HG03175 (cell line): ENCODE measurements at regions not wholly inside any gene's neighbourhood (a gene's known extent, or its start where the extent isn't known, plus 50 kb on each side); places are given as distances from the start of the nearest gene placed in this dataset.

Source experiments
- ATAC-seq: cut with Tn5 transposase; IDR thresholded peaks from one replicate; pipeline ENCODE4 v1.9.1; 2021; ENCODE audit warnings: mild to moderate bottlenecking, moderate library complexity; ENCODE audit not compliant: unreplicated experiment

DNA sequence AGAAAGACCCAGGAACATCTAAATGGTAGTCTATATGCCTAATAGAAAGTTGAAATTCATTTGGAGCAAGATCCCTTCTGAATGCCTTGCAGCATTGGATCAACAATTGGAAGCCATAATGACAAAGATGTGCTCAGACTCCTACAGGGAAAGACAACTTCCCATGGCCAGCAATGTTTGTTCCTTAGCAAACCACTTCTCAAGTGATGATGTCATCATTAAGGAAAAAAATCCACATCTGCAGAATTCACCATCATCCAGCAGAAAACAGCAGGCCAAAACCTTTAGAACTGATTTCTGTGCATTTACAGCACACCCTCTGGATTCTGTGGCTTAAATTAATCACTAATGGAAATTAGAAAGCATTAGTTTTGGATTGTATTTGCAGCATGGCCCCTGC lies 82.4 kb upstream of the ZIC3 start:
- ATAC-seq: no peak

DNA sequence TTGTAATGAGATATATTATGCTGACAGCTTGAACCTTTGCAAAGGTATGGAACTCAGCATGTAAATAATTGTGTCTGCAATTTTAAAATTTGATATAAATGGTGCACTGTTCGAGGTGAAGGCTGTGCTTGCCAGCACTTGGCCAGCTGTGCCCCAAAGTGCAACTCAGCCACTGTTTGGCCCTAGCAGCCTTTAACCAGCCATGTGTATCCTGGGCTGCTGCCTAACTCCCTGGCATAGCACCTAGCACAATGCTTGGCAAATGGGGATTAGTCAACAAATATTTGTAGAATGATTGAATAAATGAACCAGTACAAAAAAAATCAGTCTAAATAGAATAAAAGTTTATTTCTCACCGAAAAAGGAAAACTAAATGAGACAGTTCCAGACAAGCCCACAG lies 83.8 kb upstream of the ZIC3 start:
- ATAC-seq: no peak

DNA sequence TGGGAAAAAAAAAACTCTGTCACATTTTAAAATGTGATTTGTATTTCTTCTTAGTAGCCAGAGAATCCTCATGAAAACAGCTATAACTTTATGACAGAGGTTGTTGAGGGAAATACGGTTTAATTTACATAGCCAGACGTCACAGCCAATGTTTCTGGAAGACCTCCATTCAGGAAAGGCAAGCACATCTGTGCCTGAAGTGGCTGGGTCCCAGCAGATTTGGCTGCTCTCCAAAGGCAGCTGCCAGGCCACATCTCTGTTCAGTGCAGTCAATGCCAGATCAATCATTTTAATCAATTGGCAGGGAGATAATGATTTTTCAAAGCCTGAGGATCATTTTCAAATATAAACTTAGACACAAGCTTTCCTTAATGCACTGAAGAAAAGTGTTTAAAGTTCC lies 86.5 kb upstream of the ZIC3 start:
- ATAC-seq: no peak

DNA sequence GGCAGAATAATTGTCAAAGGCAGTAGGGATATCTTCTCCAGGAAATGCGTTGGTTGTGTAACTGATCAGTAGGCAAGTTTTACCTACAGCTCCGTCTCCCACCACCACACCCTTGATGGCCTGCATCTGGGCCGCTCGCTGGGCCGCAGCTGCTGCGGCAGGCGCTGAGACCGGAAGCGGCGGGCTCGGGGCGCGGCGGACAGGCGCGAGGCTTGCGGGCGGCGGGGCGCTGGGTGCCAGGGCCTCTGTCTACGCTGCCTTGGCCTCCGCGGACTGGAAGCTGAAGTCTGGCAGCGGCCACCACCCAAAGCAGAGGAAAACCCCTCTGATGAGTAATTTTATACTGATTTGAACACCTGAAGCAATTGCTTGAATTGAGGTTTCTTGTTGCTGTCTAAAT lies 124.2 kb upstream of the ZIC3 start:
- ATAC-seq: no peak

DNA sequence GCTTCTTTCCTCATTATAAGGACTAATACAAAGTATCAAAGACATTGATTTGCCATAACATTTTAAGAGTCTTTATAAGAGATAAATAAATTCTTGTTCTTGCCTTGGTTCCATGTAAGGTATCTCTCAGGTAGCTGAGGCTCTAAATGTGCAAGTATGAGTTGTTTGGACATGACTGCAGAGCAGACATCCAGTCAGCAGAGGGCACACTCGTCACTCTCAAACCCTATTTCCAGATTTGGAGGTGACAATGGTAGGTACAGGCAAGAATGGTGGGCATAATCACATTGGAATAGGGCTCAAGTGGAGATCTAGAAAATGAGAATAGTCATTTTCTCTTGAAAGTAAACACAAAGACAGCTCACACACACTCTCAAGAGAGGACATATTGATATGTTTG lies 133.3 kb upstream of the ZIC3 start:
- no peak for ATAC-seq

DNA sequence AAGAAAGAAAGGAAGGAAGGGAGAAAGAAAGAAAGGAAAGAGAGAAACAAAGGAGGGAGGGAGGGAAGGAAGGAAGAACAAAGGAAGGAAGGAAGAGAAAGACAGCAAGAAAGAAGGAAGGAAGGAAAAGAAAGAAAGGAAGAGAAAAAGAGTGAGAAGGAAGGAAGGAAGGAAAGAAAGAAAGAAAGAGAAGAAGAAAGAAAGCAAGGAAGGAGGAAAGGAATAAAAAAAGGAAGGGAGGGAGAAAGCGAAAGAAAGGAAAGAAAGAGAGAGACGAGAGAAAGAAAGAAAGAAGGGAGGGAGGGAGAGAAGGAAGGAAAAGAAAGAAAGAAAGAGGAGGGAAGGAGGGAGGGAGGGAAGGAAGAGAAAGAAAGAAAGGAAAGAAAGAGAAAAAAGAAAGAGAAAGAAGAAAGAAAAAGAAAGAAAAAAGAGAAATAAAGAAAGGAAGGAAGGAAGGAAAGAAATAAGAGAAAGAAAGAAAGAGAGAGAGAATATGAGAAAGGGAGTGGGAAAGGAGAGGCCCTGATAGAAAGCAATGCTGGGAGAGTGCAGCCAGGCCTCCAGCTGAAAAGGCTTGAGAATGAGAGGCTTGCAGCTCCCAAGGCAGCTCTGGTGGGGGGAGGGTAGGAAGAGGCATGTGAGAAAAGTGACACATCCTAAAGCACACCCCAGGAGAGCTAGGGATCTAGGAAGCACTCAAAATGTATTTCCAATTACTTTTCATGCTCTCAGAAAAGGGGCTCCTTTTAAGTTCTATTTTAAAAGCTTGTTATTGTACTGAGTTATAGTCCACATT lies 134.0 kb upstream of the ZIC3 start:
- ATAC-seq: no peak

DNA sequence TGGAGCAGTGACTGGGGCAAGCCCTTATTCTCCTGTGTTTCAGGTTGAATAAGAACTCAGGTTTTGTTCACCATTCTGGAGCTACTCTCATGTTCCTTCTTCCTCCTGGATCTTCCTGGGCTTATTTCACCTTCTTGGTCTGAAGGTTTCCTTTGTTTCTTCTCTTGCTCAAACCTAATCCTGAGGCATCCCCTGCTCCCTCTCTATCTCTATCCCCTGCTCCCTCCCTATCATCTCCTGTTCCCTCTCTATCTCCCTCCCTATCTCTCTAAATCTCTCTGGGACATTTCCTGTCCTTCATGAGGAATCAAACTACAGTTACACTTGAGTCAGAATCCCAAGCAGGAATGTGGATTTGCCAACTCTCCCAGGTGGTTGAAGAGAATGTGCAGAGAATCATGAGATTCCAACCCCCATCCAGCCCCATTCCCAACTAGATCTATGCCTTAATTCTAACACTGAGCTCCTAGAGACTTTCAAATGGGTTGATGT lies 134.9 kb upstream of the ZIC3 start:
- no peak for ATAC-seq

DNA sequence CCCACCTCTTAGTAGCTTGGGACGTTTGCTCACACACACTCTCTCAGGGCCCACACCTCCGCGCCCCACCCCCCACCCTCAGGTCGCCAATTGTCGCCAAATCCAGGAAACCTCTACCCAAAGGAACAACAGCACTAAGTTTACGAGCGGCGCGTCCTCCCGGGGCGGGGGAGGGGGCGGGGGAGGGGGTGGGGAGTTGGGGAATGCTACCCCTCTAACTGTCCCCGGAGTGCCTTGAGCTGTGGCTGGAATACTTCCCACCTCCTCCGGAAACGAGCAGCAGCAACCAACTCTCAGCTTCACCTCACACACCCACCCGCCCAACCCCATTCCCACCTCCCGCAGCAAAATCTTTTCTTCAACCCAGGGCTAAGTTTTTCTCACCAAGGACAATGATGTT lies 135.6 kb upstream of the ZIC3 start:
- ATAC-seq: no peak

DNA sequence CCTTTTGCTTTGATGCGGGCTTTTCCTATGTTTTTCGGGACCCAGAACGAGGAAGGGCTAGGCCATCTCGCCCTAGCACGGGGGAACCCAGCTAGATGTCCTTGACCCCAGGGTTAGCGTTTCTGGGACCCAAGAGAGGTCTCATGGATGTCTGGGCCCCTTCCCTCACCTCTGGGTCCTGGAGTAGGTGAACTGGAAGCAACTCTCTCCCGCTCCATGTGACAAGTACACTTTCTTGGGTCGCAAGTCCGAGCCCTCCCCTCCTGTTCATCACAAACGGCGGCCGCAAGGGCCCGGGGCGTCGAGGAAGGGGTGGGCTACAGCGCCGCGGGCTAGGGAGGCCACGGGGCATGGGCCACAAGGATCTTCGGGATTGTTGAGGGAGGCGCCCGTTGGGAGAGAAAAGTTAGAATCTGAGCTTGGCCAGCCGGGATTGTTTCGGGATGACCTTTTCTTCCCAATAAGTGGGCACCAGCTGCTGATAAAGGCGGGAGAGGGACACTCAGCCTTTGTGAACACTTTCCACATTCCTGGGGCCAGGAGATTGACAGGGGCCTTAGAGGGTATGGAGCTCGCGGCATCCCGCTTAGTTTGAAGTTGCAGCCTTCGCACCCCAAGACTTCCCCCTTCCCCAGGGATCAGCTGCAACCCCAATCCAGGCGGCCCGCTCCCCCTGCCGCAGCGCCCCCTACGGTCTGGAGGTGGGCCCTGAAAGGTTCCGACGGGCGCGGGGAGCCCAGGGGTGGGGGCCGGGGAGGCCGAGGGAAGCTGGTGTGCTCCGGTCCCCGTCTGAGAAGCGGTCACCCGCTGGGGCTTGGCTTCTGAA lies 136.9 kb upstream of the ZIC3 start:
- ATAC-seq: no peak

DNA sequence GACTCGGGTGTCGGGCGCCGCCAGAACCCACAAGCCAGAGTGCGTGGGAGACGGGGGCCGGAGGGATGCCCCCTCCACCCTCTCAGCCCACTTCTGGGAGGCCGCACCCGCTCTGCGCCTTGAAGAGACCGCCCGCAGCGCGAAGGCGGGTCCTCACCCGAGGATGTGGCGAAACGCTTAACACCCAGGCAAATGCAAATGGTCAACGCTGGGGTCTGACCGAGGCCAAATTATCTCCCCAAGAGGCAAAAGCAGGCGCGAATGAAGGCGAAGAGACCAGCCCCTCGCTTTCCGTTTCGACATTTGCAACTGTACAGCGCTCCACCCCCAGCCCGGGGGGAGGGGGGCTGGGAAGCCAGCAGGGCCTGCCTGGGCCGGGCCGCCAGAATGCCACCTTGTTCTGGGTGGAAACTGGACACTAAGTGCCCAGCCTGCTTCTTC lies 137.7 kb upstream of the ZIC3 start:
- no peak for ATAC-seq

DNA sequence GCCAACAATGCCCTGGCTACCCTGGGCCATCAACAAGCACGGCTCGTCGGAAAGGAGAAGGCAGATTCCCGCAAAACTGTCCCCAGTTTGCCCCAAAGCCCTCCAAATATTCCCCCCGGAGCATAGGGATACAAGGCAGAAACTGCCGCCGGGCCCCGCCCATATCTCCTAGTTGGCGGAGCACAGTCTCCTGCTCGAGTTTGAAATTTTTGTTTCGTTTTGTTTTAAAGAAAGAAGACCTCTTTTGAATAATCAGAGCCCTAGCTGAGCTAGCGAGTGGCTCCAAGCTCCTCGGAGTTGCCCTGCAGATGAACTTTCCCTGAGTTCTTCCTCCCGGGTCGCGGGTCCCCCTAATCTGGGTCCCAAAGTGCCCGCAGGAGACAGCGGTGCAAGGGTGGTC lies 138.1 kb upstream of the ZIC3 start:
- ATAC-seq: no peak

DNA sequence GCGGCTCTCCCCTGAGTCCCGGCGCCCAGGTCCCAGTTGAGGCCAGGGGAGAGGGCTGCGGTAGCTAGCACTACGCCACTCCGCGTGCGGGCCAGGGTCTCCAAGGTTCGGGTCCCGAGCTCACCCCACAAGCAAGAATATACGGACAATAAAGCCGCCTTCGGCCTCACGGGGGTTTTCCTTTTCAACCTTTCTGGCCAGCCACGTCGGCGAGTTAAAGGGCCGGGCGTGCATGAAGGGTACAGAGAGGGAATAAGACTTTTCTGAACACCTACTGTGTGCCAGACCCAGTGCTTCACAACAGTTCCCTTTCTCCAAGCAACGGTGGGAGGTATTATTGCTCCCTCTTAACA lies 138.5 kb upstream of the ZIC3 start:
- ATAC-seq: no peak

DNA sequence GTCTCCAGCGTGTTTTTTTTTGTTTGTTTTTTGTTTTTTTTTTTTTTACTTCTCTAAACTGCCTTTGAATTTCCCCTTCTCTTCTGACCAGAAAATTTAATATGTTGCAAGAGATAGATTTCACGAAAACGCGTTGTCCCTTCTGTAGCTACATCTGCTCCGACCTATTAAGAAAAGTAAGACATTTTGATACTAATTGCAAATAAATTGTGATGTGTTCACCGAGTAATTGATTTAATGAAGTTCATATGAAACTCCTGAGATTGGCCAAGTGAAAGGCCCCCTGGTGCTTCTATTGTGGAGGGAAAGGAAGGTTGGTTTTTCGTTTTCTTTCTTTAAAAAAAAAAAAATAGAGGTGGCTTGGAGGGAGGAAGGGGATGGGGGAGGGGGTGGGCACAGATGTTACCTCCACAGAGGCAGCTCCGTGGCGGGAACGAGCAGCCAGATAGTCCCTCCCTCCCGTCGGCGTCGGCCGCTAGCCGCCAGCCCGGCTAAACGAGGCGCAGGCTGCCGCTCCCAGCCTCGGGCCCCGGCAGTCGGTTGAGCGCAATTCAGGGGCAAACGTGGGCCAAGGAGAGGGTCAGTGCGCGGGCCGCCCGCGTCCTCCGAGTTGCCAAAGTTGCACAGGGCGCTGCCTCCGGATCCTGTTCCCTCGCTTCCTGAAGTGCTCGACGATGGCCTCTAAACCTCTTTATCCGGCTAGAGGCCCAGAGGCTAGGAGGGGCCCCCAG lies 139.1 kb upstream of the ZIC3 start:
- ATAC-seq: no peak

DNA sequence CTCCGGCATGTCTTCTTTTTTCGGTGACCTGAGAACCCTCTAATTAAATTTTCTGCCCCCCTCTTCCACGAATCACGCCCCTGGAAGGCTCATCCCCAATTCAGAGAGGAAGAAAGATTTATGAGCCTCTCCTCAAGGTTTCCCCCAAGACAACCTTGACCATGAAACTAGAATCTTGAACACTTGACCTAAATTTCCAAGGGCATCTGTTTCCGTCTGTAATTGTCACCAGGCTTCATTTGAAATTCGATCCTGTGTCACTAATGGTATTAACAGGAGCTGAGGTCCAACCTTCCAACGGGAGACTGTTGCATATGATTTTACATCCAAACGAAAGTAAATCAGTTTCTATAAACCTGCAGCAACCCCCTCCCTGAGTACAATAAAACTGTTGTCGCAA lies 139.9 kb upstream of the ZIC3 start:
- ATAC-seq: no peak

DNA sequence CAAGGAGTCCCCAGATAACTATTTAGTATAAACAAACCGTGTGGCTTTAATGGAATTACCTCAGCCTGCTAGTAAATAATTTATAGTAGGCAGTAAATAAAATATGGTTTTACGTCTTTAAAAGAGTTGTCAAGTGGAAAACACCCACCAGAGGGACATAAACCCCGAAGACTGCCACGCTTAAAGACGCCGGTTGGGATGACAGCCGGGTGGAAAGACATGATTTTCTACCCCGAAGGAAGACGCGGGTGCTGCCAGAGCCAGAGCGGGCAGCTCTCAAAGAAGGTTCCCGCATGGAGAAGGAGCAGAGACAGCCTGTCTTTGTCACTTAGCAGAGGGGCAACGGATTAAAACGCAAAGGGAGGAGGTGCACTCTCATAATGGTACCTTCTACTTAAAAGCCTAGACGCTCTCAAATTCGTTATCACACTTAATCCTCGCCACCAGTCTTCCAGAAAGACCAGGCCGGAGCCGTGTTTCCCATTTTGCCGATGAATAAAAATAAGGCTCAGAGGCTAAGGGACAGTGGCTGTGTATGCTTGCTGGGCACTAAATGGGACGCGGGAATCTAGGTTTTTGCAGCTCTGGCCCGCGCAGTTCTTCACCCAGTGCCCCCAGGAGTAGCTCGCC lies 140.5 kb upstream of the ZIC3 start:
- ATAC-seq: no peak

DNA sequence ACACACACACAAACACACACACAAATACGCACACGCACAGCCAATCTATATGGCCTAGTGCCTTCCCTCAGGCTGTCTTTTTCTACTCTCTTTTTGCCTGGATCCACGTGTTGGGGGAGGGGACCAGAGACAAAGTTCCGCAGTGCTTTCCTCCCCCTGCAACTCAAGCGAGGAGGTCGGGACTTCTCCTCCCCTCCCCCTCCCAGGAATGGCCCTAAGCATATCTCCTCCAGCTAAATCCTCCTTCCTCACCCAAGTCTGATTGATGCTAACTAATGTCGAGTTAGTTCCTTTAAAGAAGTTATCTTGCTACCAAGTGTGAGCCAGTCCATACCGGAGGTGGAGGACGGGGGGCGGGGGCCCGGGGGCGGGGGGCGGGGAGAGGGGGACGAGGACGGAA lies 141.2 kb upstream of the ZIC3 start:
- no peak for ATAC-seq

DNA sequence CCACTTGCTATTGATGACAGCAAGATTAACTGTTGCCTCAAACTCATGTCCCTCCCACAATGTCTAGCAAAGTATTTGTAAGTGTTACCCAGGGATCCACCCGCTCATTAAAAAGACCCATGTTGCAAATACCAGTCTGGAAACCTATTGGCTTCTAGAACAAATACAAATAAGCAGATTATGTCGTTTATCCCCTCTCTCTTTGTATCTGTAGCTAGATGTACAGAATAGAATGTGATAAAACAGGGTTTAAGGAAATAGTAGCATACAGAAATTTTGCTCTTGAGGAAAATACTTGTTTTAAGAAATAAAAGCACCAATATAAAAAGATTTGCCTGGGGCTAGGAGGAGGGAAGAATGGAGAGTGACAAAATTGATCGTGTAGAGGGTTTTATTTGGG lies 142.7 kb upstream of the ZIC3 start:
- ATAC-seq: no peak

DNA sequence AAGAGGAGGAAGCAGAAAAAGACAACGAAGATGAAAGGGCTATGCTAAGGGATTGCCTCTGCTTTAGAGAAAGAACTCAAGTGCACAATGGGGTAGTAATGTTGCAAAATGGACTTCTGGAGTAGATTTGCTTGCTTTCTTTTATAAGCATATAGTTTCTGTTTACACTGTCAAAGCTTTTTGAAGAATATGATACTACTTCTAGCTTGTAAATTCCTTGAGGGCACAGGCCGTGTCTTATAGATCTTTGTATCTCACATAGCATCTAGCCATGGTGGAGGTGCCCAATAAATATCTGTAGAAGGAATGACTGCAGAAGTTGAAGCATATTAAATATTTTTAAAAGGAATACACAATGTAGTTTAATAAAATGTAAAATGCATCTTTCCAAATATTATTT lies 147.8 kb upstream of the ZIC3 start:
- ATAC-seq: no peak

DNA sequence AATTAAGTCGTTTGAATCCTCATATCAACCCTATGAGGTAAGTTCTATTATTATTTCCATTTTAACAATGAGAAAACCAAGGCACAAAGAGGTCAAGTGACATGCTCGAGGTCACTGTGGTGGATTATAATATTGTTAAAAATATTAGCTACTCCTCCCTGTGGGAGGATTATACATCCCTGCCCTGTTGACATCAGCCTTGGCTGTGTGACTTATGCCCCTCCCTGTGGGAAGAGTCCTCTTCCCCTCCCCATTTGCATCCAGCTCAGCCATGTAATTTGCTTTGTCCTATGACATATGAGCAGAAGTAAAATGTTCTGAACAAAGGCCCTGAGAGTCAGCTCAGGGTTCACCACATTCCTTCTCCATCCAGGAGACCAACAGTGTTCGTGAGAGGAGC lies 152.7 kb upstream of the ZIC3 start:
- ATAC-seq: no peak

DNA sequence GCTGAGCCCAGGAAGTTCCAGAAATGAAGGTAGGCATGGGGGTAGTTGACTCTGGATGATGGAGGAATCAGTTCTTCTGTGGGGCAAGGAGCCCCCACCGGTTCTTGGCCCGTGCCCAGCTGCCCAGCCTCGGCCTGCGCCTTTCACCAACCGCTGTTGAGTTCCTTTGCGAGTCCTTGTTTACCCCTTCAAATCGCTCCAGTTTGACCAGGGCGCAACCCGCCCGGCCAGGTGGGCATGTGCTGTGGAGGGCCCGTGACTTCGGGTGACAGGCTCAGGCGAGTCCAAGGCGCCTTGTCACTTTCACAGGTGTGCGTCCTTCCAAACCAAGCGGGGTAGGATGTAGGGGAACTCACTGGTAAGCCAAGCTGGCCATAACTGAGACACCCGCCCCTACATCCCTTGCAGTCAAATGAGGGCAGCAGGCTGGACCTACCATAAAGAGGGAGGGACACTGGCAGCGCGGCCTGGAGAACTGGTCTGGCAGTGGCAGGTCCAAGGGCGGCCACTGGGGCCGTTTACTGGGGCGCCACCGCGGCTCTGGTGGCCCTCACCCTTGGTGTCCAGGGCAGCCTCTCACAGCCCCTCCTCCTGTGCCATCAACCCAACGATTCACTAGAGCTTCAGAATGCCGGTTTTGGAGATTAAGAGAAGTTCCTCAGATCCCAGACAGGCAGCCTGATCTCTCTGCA lies 160.3 kb upstream of the ZIC3 start:
- no peak for ATAC-seq

DNA sequence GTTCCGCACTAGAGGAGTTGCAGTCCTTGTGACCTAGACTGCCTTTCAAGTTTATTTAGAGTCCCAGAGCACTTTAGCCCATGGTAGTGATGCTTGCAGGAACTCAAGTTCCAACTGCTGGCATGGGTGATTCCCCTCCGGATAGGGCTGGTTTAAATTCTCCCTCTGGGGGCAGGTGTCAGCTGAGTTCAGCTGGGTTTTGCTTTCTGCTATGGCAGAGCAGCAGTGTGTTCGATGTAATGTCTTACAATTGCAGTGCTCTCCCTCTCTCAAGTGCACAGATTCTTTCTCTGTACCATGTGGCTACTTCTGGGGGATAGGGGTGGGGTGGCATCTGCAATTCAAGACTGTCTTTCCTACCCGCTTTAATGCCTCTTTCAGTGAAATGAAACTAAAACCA lies 164.8 kb upstream of the ZIC3 start:
- no peak for ATAC-seq
